HepG2 (cell line): ENCODE measurements at regions not wholly inside any gene's neighbourhood (a gene's known extent, or its start where the extent isn't known, plus 50 kb on each side); places are given as distances from the start of the nearest gene placed in this dataset.

ENCODE experiments used
- ATAC-seq: fragments of 200-7000 bp; cut with Tn5 transposase; 3 replicates; pipeline ENCODE4 v1.9.1; 2020; ENCODE audit warnings: mild to moderate bottlenecking, moderate library complexity
- BruUV-seq: library from RNA; stranded (reverse); fragments of 400-500 nt; replicated peaks from 2 replicates; lab custom pipeline; 2021; lab: Mats Ljungman, UMichigan
- CTCF ChIA-PET: fragments of 300-600 bp; formaldehyde crosslinking; extraction: SDS; loops from one replicate; lab custom pipeline; 2021; ENCODE audit warnings: low total read pairs, inconsistent platforms, low intra/inter-chr PET ratio; lab: Yijun Ruan, JAX
- POLR2A ChIA-PET: fragments of 350-600 bp; sonication (Branson Sonifier 250); formaldehyde crosslinking; loops from one replicate; lab custom pipeline; 2020; ENCODE audit warnings: antibody characterized with exemption, inconsistent platforms; lab: Yijun Ruan, JAX
- DNase-seq: peaks from one replicate; pipeline ENCODE4 v3.0.0-alpha.2; 2015; ENCODE audit warnings: low spot score
- FAIRE-seq: peaks from 3 replicates; lab custom pipeline; 2011; peaks lifted over from hg19 to GRCh38; lab: Jason Lieb, UNC
- H2AFZ ChIP-seq: one replicate; pipeline ENCODE4 v1.6.1; 2011; ENCODE audit warnings: low read length, inconsistent platforms
- H3K27ac ChIP-seq: fragments of 300-600 bp; 3 replicates; pipeline ENCODE4 v1.8.0; 2011; ENCODE audit warnings: mixed run types, mild to moderate bottlenecking, mixed read lengths, low read length, inconsistent platforms; ENCODE audit not compliant: insufficient read depth; ENCODE audit errors: extremely low read length
- H3K27me3 ChIP-seq, 2 experiments: fragments of 200-600 bp in 1 of 2; 2 replicates in 1 of 2; 3 replicates in 1 of 2; pipeline versions ENCODE4 v1.6.0 to v1.8.0; 2011; ENCODE audit warnings: low read length in 2 of 2, mild to moderate bottlenecking in 2 of 2, moderate library complexity in 2 of 2, inconsistent platforms in 1 of 2; ENCODE audit not compliant: insufficient read depth in 2 of 2, control insufficient read depth in 1 of 2
- H3K36me3 ChIP-seq, 2 experiments: fragments of 200-600 bp in 1 of 2; replicated peaks in 1 of 2; 2 replicates in 1 of 2; 3 replicates in 1 of 2; pipeline versions ENCODE4 v1.5.1 to v1.8.0; 2011; ENCODE audit warnings: low read length in 2 of 2, inconsistent platforms in 1 of 2; ENCODE audit not compliant: insufficient read depth in 2 of 2, control insufficient read depth in 1 of 2
- H3K4me1 ChIP-seq: 2 replicates; pipeline ENCODE4 v1.5.1; 2012; ENCODE audit warnings: low read length, inconsistent platforms; ENCODE audit not compliant: insufficient read depth
- H3K4me2 ChIP-seq: 2 replicates; pipeline ENCODE4 v1.6.0; 2011; ENCODE audit warnings: low read depth, low read length, inconsistent platforms
- H3K4me3 ChIP-seq, 3 experiments: fragments of 200-600 bp in 1 of 3; sonication (generic), shearing (Covaris generic) in 1 of 3; replicated peaks in 1 of 3; 2 replicates each; pipeline ENCODE4 v1.5.1; 2011 to 2016; ENCODE audit warnings: low read length in 3 of 3, inconsistent platforms in 2 of 3, low read depth in 2 of 3, mild to moderate bottlenecking in 2 of 3, control low read depth in 1 of 3, mixed read lengths in 1 of 3; ENCODE audit not compliant: insufficient read depth in 1 of 3
- H3K79me2 ChIP-seq: one replicate; pipeline ENCODE4 v1.6.1; 2011; ENCODE audit warnings: low read length, inconsistent platforms; ENCODE audit not compliant: insufficient read depth
- H3K9ac ChIP-seq: 2 replicates; pipeline ENCODE4 v1.6.0; 2011; ENCODE audit warnings: mild to moderate bottlenecking, low read depth, low read length, inconsistent platforms; ENCODE audit not compliant: insufficient read depth
- H3K9me3 ChIP-seq: 2 replicates; pipeline ENCODE4 v1.5.1; 2012; ENCODE audit warnings: mild to moderate bottlenecking, low read length
- H4K20me1 ChIP-seq: 2 replicates; pipeline ENCODE4 v1.6.0; 2011; ENCODE audit warnings: inconsistent platforms, mild to moderate bottlenecking, low read length, moderate library complexity; ENCODE audit not compliant: insufficient read depth
- HNF4A ChIP-seq: sonication (generic); formaldehyde crosslinking; IDR thresholded peaks from 2 replicates; pipeline ENCODE4 v1.4.0; 2020; ENCODE audit warnings: missing genetic modification reagents
- HNF4G ChIP-seq, 2 experiments: sonication (generic) in 1 of 2; formaldehyde crosslinking in 1 of 2; IDR thresholded peaks; 2 replicates each; pipeline versions ENCODE4 v1.4.0 to v1.6.1; 2011 to 2020; ENCODE audit warnings: borderline replicate concordance in 2 of 2, low read depth in 2 of 2, mild to moderate bottlenecking in 2 of 2, low read length in 1 of 2, missing genetic modification reagents in 1 of 2, moderate library complexity in 1 of 2
- TBX2 ChIP-seq: sonication (generic); formaldehyde crosslinking; IDR thresholded peaks from 2 replicates; pipeline ENCODE4 v1.5.0; 2020; ENCODE audit warnings: missing genetic modification reagents, mild to moderate bottlenecking, borderline replicate concordance
- ZNF577 ChIP-seq: sonication (generic); formaldehyde crosslinking; IDR thresholded peaks from 2 replicates; pipeline ENCODE4 v1.4.0; 2020; ENCODE audit warnings: mild to moderate bottlenecking, low read depth, missing genetic modification reagents, borderline replicate concordance
- ZSCAN25 ChIP-seq: sonication (generic); formaldehyde crosslinking; IDR thresholded peaks from 2 replicates; pipeline ENCODE4 v1.8.0; 2022; ENCODE audit warnings: mild to moderate bottlenecking, missing genetic modification reagents
- WGBS: methylation state at CpG from one replicate; pipeline ENCODE4 v1.1.6; 2017; ENCODE audit warnings: low lambda C conversion rate; 5-methylcytosine and 5-hydroxymethylcytosine counted together
- in situ Hi-C: cut with HindIII; loops from 2 replicates; pipeline ENCODE4 v1.10.0; 2017; ENCODE audit warnings: low pct_unique_long_range_greater_than_20kb; ENCODE audit not compliant: extremely low pct_ligation_motif_present
- intact Hi-C: fragments of 100-400 bp; cut with micrococcal nuclease; formaldehyde crosslinking; loops from one replicate; pipeline ENCODE4 v1.10.0; 2022; ENCODE audit not compliant: unreplicated experiment
- TF ChIP-seq, protein P1 (sequence below): sonication (generic); formaldehyde crosslinking; IDR thresholded peaks from 2 replicates; pipeline ENCODE4 v1.4.0; 2020; ENCODE audit warnings: missing genetic modification reagents, borderline replicate concordance
- TF ChIP-seq, protein P2 (sequence below): IDR thresholded peaks from 2 replicates; pipeline ENCODE4 v1.4.0; 2020; ENCODE audit warnings: mild to moderate bottlenecking, missing genetic modification reagents
- TF ChIP-seq, protein P3 (sequence below): sonication (generic); formaldehyde crosslinking; IDR thresholded peaks from 2 replicates; pipeline ENCODE4 v1.8.0; 2022; ENCODE audit warnings: low read depth, missing genetic modification reagents
- TF ChIP-seq, protein P4 (sequence below): sonication (generic); formaldehyde crosslinking; conservative IDR thresholded peaks from 2 replicates; pipeline ENCODE4 v1.4.0; 2020; ENCODE audit warnings: mild to moderate bottlenecking, missing genetic modification reagents, moderate library complexity

DNA sequence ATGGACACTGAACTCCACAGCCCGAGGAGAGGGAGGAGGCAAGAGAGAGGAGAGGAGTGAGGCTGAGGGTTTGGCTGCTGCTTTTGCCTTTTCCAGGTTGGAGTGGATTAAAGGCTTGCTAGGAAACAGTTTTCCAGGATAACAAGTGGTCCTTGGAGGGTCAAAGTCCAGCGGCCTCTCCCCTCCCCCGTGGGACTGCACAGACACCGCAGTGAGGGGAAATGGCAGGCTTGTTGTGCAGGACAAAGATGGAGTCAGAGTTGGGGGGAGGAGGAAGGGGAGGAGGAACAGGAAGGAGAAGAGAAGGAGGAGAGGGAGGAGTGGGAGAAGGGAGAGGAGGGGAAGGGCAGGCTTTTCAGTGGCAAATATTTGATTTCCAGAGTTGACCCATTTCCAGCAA, 245.5 kb downstream of the RBM19 start:
- no peak overlapping the region for H3K27ac ChIP-seq
- ATAC-seq: peak; percentile 38
- in situ Hi-C loops: no loop called here
- peak overlapping the region in 1 of 3 experiments; percentile 42; a peak in 2 of 6 replicates for H3K4me3 ChIP-seq
- ChIA-PET POLR2A (no interaction called here), CTCF (no interaction called here)
- BruUV-seq: no TSS peak
- no peaks in the 10 kb centered on the region; a peak in 2 of 5 replicates for H3K27me3 ChIP-seq
- H3K4me1 ChIP-seq: peaks cover 21% of the 10 kb centered on the region
- no peak for FAIRE-seq
- no peaks in the 10 kb centered on the region for H3K36me3 ChIP-seq
- no peaks in the 10 kb centered on the region for H4K20me1 ChIP-seq
- no peaks in the 10 kb centered on the region for H3K79me2 ChIP-seq
- no peak overlapping the region for H3K9ac ChIP-seq
- H2AFZ ChIP-seq: no peak overlapping the region
- H3K4me2 ChIP-seq: peak overlapping the region; percentile 70
- intact Hi-C loops: no loop called here
- WGBS: 0% methylated on average over 4 of the region's 4 CpGs
- DNase-seq: peak; percentile 23
- H3K9me3 ChIP-seq: no peaks in the 10 kb centered on the region
- TF ChIP-seq ZNF577 (no peak), HNF4G (IDR thresholded peaks at IDR 0.05; ENCODE audit: borderline replicate concordance, low read depth, low read length) (0 out of 2 replicates have a peak, but pooled peaks have one; percentile 29), HNF4G (CRISPR knock-in tag; IDR thresholded peaks at IDR 0.05; ENCODE audit: borderline replicate concordance, low read depth) (no peak), HNF4A (CRISPR knock-in tag) (peak; percentile 79), ZSCAN25 (peak; percentile 74; the same call in 1 of the 2 replicates), TBX2 (CRISPR knock-in tag) (no peak)
- TF ChIP-seq, protein P1, sequence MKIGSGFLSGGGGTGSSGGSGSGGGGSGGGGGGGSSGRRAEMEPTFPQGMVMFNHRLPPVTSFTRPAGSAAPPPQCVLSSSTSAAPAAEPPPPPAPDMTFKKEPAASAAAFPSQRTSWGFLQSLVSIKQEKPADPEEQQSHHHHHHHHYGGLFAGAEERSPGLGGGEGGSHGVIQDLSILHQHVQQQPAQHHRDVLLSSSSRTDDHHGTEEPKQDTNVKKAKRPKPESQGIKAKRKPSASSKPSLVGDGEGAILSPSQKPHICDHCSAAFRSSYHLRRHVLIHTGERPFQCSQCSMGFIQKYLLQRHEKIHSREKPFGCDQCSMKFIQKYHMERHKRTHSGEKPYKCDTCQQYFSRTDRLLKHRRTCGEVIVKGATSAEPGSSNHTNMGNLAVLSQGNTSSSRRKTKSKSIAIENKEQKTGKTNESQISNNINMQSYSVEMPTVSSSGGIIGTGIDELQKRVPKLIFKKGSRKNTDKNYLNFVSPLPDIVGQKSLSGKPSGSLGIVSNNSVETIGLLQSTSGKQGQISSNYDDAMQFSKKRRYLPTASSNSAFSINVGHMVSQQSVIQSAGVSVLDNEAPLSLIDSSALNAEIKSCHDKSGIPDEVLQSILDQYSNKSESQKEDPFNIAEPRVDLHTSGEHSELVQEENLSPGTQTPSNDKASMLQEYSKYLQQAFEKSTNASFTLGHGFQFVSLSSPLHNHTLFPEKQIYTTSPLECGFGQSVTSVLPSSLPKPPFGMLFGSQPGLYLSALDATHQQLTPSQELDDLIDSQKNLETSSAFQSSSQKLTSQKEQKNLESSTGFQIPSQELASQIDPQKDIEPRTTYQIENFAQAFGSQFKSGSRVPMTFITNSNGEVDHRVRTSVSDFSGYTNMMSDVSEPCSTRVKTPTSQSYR: peak; percentile 76; the same call in 1 of the 2 replicates
- TF ChIP-seq, protein P2, sequence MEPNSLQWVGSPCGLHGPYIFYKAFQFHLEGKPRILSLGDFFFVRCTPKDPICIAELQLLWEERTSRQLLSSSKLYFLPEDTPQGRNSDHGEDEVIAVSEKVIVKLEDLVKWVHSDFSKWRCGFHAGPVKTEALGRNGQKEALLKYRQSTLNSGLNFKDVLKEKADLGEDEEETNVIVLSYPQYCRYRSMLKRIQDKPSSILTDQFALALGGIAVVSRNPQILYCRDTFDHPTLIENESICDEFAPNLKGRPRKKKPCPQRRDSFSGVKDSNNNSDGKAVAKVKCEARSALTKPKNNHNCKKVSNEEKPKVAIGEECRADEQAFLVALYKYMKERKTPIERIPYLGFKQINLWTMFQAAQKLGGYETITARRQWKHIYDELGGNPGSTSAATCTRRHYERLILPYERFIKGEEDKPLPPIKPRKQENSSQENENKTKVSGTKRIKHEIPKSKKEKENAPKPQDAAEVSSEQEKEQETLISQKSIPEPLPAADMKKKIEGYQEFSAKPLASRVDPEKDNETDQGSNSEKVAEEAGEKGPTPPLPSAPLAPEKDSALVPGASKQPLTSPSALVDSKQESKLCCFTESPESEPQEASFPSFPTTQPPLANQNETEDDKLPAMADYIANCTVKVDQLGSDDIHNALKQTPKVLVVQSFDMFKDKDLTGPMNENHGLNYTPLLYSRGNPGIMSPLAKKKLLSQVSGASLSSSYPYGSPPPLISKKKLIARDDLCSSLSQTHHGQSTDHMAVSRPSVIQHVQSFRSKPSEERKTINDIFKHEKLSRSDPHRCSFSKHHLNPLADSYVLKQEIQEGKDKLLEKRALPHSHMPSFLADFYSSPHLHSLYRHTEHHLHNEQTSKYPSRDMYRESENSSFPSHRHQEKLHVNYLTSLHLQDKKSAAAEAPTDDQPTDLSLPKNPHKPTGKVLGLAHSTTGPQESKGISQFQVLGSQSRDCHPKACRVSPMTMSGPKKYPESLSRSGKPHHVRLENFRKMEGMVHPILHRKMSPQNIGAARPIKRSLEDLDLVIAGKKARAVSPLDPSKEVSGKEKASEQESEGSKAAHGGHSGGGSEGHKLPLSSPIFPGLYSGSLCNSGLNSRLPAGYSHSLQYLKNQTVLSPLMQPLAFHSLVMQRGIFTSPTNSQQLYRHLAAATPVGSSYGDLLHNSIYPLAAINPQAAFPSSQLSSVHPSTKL: peak; percentile 25; the same call in 1 of the 2 replicates
- TF ChIP-seq, protein P3, sequence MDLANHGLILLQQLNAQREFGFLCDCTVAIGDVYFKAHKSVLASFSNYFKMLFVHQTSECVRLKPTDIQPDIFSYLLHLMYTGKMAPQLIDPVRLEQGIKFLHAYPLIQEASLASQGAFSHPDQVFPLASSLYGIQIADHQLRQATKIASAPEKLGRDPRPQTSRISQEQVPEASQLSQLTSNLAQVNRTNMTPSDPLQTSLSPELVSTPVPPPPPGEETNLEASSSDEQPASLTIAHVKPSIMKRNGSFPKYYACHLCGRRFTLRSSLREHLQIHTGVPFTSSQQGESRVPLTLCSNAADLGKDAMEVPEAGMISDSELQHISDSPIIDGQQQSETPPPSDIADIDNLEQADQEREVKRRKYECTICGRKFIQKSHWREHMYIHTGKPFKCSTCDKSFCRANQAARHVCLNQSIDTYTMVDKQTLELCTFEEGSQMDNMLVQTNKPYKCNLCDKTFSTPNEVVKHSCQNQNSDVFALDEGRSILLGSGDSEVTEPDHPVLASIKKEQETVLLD (CRISPR knock-in tag): no peak
- TF ChIP-seq, protein P4, sequence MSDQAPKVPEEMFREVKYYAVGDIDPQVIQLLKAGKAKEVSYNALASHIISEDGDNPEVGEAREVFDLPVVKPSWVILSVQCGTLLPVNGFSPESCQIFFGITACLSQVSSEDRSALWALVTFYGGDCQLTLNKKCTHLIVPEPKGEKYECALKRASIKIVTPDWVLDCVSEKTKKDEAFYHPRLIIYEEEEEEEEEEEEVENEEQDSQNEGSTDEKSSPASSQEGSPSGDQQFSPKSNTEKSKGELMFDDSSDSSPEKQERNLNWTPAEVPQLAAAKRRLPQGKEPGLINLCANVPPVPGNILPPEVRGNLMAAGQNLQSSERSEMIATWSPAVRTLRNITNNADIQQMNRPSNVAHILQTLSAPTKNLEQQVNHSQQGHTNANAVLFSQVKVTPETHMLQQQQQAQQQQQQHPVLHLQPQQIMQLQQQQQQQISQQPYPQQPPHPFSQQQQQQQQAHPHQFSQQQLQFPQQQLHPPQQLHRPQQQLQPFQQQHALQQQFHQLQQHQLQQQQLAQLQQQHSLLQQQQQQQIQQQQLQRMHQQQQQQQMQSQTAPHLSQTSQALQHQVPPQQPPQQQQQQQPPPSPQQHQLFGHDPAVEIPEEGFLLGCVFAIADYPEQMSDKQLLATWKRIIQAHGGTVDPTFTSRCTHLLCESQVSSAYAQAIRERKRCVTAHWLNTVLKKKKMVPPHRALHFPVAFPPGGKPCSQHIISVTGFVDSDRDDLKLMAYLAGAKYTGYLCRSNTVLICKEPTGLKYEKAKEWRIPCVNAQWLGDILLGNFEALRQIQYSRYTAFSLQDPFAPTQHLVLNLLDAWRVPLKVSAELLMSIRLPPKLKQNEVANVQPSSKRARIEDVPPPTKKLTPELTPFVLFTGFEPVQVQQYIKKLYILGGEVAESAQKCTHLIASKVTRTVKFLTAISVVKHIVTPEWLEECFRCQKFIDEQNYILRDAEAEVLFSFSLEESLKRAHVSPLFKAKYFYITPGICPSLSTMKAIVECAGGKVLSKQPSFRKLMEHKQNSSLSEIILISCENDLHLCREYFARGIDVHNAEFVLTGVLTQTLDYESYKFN (CRISPR knock-in tag): peak; percentile 59
